ENCODE measurements at regions not wholly inside any gene's neighbourhood (a gene's known extent, or its start where the extent isn't known, plus 50 kb on each side); places are given as distances from the start of the nearest gene placed in this dataset.

DNA sequence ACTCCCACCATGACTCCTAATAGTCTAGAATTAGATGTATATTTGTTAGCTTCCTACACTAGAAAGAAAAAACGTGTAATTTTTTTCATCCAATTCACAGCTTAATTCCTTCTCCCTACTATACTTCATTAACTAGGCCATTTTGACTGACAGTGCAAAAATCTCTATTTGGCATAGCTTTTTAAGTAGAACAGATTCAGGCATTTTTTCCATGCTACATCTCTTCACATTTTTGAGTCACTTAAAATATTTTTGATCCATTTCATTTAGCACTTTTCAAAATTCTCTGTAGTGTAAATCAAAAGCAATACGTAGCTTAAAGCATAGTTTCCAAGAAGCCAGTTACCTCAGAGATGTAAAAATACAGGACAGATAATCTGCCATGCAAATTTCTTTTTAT is 391.1 kb upstream of the NPVF start:
- Mint-ChIP-seq H3K4me1 (ENCODE audit: low read depth) (peaks cover 79% of the 10 kb centered on the region), H3K36me3 (ENCODE audit: low read depth) (no peaks in the 10 kb centered on the region), H3K4me3 (ENCODE audit: unreplicated experiment) (no peak overlapping the region), H3K9me3 (ENCODE audit: low read depth) (peaks cover 9% of the 10 kb centered on the region), H3K27ac (ENCODE audit: unreplicated experiment) (no peak overlapping the region), H3K27me3 (ENCODE audit: low read depth) (no peaks in the 10 kb centered on the region)
- TF ChIP-seq, protein P1, sequence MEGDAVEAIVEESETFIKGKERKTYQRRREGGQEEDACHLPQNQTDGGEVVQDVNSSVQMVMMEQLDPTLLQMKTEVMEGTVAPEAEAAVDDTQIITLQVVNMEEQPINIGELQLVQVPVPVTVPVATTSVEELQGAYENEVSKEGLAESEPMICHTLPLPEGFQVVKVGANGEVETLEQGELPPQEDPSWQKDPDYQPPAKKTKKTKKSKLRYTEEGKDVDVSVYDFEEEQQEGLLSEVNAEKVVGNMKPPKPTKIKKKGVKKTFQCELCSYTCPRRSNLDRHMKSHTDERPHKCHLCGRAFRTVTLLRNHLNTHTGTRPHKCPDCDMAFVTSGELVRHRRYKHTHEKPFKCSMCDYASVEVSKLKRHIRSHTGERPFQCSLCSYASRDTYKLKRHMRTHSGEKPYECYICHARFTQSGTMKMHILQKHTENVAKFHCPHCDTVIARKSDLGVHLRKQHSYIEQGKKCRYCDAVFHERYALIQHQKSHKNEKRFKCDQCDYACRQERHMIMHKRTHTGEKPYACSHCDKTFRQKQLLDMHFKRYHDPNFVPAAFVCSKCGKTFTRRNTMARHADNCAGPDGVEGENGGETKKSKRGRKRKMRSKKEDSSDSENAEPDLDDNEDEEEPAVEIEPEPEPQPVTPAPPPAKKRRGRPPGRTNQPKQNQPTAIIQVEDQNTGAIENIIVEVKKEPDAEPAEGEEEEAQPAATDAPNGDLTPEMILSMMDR (IDR thresholded peaks at IDR 0.05), result no peak
- no peak for DNase-seq (ENCODE audit: low spot score)

DNA sequence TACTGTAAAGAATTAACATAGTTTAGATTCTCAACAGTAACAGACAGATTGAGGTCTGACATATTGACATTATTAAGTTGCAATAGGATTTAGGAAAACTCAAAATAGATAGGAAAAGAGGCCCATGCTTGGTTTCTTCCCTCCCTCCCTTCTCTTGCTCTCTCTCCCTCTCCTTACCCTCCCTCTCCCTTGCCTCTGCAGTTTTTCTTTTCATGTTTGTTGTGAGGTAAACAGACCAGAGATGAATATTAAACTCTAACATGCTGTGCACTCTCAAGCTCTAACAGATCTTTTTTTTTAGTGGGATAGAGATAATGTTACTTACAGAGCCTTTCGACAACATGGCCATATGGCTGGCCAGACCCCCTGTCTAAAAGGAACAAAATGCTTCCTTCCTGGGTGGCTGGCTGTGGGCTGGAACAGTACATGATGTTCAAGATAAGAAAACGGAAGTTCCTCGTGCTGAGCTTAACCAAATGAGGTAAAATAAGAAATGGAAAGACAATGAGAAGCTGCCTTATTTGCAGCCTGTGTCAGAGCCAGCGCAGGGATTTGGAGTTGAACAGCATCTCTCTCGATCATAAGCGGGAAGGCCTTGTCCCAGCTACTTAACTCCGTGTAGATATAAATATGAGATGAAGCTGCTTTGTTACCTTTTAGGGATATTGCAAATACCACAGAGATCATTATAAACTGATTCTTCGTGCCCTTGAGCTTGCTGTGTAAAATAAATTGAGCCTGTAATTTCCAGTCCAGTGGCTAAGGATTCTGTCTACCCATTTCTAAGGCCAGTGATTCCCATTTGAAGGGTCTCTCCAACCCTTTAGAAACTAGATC is 391.9 kb upstream of the NPVF start:
- TF ChIP-seq, protein P1 (IDR thresholded peaks at IDR 0.05), result no peak
- DNase-seq (ENCODE audit: low spot score), result no peak
- H3K36me3 Mint-ChIP-seq (ENCODE audit: low read depth), result no peaks in the 10 kb centered on the region
- H3K4me3 Mint-ChIP-seq (ENCODE audit: unreplicated experiment), result no peak overlapping the region
- H3K27ac Mint-ChIP-seq (ENCODE audit: unreplicated experiment), result peak overlapping the region; percentile 49
- no peaks in the 10 kb centered on the region for H3K27me3 Mint-ChIP-seq (ENCODE audit: low read depth)
- H3K9me3 Mint-ChIP-seq (ENCODE audit: low read depth), result peaks cover 11% of the 10 kb centered on the region
- H3K4me1 Mint-ChIP-seq (ENCODE audit: low read depth), result peaks cover 77% of the 10 kb centered on the region

DNA sequence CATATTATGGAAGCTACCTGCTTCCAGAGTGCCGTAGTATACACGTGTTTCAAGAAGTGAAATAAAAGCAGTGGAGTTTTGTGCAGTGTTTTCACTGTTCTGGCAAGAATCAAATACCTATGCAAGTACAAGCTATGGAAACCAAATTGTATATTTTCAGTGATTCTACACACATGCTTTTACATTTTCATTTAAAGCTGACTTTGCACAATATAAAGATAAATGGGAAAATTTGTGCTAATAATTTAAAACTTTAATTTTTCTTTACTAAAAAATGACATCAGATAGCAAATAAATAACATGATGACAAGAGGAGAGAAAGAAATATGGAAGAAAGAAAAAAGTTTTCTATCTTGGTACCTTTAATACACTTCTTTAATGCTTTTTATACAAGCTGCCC is 393.7 kb upstream of the NPVF start:
- Mint-ChIP-seq H3K27ac (ENCODE audit: unreplicated experiment) (peak overlapping the region; percentile 57), H3K27me3 (ENCODE audit: low read depth) (no peaks in the 10 kb centered on the region), H3K9me3 (ENCODE audit: low read depth) (peaks cover 12% of the 10 kb centered on the region), H3K4me3 (ENCODE audit: unreplicated experiment) (no peak overlapping the region), H3K4me1 (ENCODE audit: low read depth) (peaks cover 70% of the 10 kb centered on the region), H3K36me3 (ENCODE audit: low read depth) (no peaks in the 10 kb centered on the region)
- TF ChIP-seq, protein P1 (IDR thresholded peaks at IDR 0.05), result no peak
- DNase-seq (ENCODE audit: low spot score), result no peak

DNA sequence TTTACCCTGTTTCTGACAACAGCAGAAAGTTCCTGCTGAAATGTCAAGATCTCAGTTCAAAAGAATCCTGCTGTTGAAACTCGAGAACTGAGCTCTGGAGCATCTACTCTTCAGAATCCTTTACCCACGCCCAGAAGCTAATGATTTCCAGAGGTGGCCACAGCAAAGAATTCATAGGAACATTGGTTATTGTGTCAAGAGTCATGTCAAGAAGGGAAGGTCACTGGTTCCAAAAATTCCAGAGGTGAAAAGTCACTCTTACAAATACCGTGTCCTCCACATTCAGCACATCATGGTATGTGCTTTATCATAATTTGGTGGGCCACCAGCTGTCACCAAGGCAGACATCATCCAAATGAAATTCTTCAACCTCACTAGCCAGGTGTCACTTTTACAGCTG is 394.4 kb upstream of the NPVF start:
- DNase-seq (ENCODE audit: low spot score), result no peak
- Mint-ChIP-seq H3K27ac (ENCODE audit: unreplicated experiment) (peak overlapping the region; percentile 57), H3K4me1 (ENCODE audit: low read depth) (peaks cover 64% of the 10 kb centered on the region), H3K9me3 (ENCODE audit: low read depth) (peaks cover 12% of the 10 kb centered on the region), H3K4me3 (ENCODE audit: unreplicated experiment) (no peak overlapping the region), H3K27me3 (ENCODE audit: low read depth) (no peaks in the 10 kb centered on the region), H3K36me3 (ENCODE audit: low read depth) (no peaks in the 10 kb centered on the region)
- TF ChIP-seq, protein P1 (IDR thresholded peaks at IDR 0.05), result no peak

DNA sequence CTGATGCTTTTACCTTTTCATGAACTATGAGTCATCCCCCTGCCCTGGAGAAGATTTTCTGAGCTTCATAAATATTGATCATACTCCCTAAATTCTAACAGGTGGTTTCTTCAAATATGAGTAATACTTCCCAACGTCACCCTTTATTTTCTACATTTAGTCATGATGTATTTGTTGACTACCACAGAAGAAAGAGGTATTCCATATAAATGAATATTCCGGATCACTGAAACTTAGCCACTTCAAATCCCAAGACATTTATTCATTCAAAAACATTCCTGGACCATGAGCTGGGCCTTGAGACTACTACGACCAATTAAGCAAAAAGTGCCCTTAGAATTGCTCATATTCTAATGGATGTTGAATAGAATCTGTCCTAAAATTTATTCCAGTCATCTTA is 395.8 kb upstream of the NPVF start:
- DNase-seq (ENCODE audit: low spot score), result no peak
- TF ChIP-seq, protein P1 (IDR thresholded peaks at IDR 0.05), result no peak
- H3K27ac Mint-ChIP-seq (ENCODE audit: unreplicated experiment), result peak overlapping the region; percentile 57

More for the DNA sequence above, 395.8 kb upstream of the NPVF start:
- Mint-ChIP-seq H3K4me1 (ENCODE audit: low read depth) (peaks cover 57% of the 10 kb centered on the region), H3K36me3 (ENCODE audit: low read depth) (no peaks in the 10 kb centered on the region), H3K4me3 (ENCODE audit: unreplicated experiment) (no peak overlapping the region), H3K27me3 (ENCODE audit: low read depth) (no peaks in the 10 kb centered on the region), H3K9me3 (ENCODE audit: low read depth) (peaks cover 12% of the 10 kb centered on the region)

Data from chondrocyte (in vitro differentiated cells).